ENCODE measurements at regions not wholly inside any gene's neighbourhood (a gene's known extent, or its start where the extent isn't known, plus 50 kb on each side); places are given as distances from the start of the nearest gene placed in this dataset.

DNA sequence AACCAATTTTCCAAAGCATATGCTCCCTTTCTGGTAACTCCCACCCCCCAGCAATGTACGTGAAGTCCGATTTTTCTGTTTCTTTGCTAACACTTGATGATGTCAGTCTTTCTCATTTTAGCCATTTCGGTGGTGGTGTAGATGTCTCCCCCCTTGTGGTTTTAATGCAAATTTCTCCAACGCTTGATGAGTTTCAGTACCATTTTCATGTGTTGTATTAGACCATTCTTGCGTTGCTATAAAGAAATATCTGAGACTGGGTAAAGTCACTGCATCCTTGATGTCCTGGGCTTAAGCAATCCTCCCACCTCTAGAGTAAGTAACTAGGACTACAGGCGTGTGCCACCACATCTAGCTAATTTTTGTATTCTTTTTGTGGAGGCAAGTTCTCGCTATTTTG, 148.4 kb upstream of the VCX3A start:
- TF ChIP-seq, protein P1, sequence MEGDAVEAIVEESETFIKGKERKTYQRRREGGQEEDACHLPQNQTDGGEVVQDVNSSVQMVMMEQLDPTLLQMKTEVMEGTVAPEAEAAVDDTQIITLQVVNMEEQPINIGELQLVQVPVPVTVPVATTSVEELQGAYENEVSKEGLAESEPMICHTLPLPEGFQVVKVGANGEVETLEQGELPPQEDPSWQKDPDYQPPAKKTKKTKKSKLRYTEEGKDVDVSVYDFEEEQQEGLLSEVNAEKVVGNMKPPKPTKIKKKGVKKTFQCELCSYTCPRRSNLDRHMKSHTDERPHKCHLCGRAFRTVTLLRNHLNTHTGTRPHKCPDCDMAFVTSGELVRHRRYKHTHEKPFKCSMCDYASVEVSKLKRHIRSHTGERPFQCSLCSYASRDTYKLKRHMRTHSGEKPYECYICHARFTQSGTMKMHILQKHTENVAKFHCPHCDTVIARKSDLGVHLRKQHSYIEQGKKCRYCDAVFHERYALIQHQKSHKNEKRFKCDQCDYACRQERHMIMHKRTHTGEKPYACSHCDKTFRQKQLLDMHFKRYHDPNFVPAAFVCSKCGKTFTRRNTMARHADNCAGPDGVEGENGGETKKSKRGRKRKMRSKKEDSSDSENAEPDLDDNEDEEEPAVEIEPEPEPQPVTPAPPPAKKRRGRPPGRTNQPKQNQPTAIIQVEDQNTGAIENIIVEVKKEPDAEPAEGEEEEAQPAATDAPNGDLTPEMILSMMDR (IDR thresholded peaks at IDR 0.05; ENCODE audit: low read length): no peak
- no peak for TF ChIP-seq EZH2 (IDR thresholded peaks at IDR 0.05; ENCODE audit: borderline replicate concordance, low read length)

Measured in OCI-LY1 (cell line).